Gastroesophageal sphincter (tissue), 3 donors: ENCODE measurements at regions not wholly inside any gene's neighbourhood (a gene's known extent, or its start where the extent isn't known, plus 50 kb on each side); places are given as distances from the start of the nearest gene placed in this dataset.

Source experiments
- EP300 ChIP-seq: sonication (generic); formaldehyde crosslinking; IDR thresholded peaks from one replicate; pipeline ENCODE4 v1.6.1; 2017; ENCODE audit warnings: antibody characterized with exemption, mild to moderate bottlenecking
- POLR2A ChIP-seq, 2 donors: fragments of 450-650 bp; IDR thresholded peaks; one replicate each; pipeline ENCODE4 v1.6.1; 2017; ENCODE audit warnings: antibody characterized with exemption in 2 of 2, mild to moderate bottlenecking in 2 of 2, moderate library complexity in 1 of 2
- POLR2AphosphoS5 ChIP-seq: sonication (generic); formaldehyde crosslinking; IDR thresholded peaks from one replicate; pipeline ENCODE4 v1.6.1; 2017; ENCODE audit warnings: antibody characterized with exemption
- TF ChIP-seq, protein P1 (sequence below), 4 experiments: fragments of 200-600 bp in 2 of 4; fragments of 450-650 bp in 2 of 4; sonication (generic) in 1 of 4; IDR thresholded peaks; one replicate each; pipeline ENCODE4 v1.5.1; 2017 to 2019; ENCODE audit warnings: antibody characterized with exemption in 4 of 4, mild to moderate bottlenecking in 2 of 4, moderate library complexity in 2 of 4

DNA sequence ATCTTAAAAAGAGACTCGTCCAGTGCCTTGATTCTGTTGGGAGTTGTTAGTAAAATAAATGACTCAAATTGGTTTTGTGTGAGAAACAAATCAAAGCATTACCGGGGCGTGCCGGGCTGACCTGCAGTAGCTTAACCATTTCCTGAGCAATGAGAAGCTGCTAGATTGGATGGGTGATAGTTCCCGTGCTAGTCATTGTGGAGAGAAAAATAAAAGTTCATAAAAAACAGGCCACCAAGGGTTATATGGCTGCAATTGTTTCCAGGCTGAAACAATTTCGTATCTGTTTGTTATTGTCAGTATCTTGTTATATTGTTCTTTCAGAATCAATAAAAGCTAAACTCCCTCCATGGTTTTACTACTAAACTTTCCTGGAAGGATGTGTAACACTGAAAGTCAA is 314.4 kb downstream of the MTX2 start:
- TF ChIP-seq POLR2A (IDR thresholded peaks at IDR 0.05) (no peak), EP300 (no peak), POLR2AphosphoS5 (no peak)
- TF ChIP-seq, protein P1, sequence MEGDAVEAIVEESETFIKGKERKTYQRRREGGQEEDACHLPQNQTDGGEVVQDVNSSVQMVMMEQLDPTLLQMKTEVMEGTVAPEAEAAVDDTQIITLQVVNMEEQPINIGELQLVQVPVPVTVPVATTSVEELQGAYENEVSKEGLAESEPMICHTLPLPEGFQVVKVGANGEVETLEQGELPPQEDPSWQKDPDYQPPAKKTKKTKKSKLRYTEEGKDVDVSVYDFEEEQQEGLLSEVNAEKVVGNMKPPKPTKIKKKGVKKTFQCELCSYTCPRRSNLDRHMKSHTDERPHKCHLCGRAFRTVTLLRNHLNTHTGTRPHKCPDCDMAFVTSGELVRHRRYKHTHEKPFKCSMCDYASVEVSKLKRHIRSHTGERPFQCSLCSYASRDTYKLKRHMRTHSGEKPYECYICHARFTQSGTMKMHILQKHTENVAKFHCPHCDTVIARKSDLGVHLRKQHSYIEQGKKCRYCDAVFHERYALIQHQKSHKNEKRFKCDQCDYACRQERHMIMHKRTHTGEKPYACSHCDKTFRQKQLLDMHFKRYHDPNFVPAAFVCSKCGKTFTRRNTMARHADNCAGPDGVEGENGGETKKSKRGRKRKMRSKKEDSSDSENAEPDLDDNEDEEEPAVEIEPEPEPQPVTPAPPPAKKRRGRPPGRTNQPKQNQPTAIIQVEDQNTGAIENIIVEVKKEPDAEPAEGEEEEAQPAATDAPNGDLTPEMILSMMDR (IDR thresholded peaks at IDR 0.05), result no peak
